Glomerular endothelial cell (primary cell): ENCODE measurements at regions not wholly inside any gene's neighbourhood (a gene's known extent, or its start where the extent isn't known, plus 50 kb on each side); places are given as distances from the start of the nearest gene placed in this dataset.
"Not testable (repeated sequence)": the region's sequence is repeated elsewhere in the genome, so short reads cannot be mapped to it uniquely, and the experiment has no call there.

Experiments
- DNase-seq: peaks from one replicate; pipeline ENCODE4 v3.0.0-alpha.2; 2011; ENCODE audit warnings: low read depth, low spot score; ENCODE audit errors: extremely low read depth

DNA sequence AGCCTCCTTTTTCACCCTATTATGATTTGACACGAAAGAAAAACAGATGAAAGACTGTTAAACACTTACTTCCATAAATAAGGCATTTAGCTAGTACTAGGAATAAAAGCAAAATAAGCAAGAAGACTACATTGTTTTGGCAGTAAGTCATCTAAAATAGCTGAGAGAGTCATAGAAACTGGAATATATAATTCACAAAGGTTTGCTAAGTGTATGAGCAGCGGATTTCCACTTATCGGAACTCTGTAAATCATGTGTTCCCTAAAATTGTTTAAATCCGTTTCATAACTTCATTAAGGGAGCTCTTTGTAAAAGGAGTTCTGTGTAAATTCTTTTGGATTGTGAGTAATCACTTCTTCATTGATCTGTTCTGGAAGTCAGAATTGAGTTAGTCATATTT, 202.5 kb upstream of the CBLB start:
- DNase-seq = no peak

DNA sequence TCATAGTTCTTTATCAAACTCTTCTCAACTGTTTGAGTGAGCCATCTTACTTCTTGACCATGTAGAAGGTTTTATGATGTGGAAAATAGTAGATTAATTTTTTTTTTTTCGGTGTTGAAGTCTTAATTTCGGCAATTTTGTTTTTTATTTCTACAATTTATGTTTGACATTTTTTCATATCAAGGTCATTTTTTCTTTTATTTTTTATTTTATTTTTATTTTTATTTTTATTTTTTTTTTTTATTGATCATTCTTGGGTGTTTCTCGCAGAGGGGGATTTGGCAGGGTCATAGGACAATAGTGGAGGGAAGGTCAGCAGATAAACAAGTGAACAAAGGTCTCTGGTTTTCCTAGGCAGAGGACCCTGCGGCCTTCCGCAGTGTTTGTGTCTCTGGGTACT, 203.8 kb upstream of the CBLB start:
- not testable (repeated sequence) for DNase-seq

- not testable (repeated sequence) for DNase-seq
Observed at GRCh38 chr3:106073806-106074205, 205.0 kb upstream of the CBLB start.

- not testable (repeated sequence) for DNase-seq
Observed at GRCh38 chr3:106075731-106076130, 206.9 kb upstream of the CBLB start.

- no peak for DNase-seq
Observed at GRCh38 chr3:106078635-106079034, 209.8 kb upstream of the CBLB start.

GRCh38 chr3:106082616-106083015, 213.8 kb upstream of the CBLB start:
- DNase-seq = no peak

DNA sequence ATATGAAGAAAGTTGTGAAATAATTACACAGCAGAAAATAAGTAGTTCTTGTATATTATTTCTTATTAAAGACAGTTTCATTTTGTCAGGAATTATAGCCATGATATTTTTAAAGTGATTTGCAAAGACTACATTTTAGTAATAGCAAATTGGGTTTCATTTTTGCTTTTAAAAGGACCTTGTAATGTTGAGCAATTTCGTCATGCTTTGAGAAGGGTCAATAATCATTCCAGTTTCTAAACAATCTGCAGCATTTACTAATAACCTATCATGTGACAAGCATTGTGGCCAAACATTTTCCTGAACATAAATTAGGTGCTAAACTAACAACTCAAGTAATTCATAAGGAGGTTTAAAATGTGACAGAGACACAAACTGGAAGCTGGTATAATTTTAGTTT, 214.4 kb upstream of the CBLB start:
- no peak for DNase-seq

DNA sequence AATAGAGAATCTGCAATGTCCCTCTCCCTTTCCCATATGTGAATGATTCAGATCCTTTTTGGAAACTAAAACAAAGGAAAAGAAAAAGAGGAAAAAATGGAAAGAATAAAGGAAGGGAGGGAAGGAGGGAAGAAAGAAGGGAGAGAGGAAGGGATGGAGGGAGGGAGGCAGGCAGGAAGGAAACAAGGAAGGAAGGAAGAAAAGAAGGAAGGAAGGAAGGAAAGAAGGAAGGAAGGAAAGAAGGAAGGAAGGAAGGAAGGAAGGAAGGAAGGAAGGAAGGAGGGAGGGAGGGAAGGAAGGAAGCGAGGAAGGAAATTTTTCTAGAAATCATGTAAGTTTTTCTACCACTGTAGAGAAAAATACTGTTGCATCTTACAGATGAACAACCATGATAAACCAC, 215.0 kb upstream of the CBLB start:
- DNase-seq = no peak

DNA sequence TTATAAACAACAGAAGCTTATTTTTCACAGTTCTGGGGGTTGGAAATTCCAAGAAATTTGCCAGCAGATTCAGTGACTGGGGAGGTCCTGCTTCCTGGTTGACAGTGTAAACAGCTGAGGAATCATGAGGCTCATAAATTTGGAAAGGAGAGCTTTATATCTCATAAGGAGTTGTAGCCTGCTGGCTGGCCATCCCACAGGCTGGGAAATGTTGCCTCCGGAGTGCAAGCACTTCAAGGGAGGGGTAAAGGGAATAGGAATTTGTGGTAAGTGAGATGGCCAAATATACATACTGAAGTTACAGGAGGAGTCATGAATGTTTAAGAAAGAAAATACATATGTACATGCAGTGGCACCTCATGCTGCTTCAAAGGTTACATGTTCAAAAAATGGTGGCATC, 217.2 kb upstream of the CBLB start:
- DNase-seq = no peak

GRCh38 chr3:106086636-106087035, 217.8 kb upstream of the CBLB start:
- DNase-seq = no peak

- DNase-seq = no peak
Observed at GRCh38 chr3:106088304-106088703, 219.5 kb upstream of the CBLB start.

DNA sequence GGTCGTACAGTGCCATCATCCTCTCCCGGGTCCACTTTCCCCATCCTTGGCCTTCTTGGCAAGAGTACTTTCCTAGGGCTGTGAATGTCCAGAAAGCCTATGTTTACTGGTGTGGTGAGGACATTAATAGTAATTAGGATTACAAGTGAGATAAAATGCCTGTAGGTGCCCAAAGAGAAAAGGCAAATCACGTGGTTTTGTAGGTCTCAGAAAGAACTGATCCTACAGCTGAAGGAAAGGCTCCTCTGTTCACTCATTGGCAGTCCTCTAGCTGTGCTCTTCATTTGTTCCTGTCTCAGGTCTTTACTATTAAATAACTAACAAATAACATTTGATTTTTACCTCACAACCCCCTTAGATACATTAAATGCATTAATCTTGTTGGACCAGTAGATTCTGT, 220.1 kb upstream of the CBLB start:
- no peak for DNase-seq

- no peak for DNase-seq
Observed at GRCh38 chr3:106089806-106090205, 221.0 kb upstream of the CBLB start.

GRCh38 chr3:106092792-106093191, 224.0 kb upstream of the CBLB start:
- DNase-seq = no peak

- no peak for DNase-seq
Observed at GRCh38 chr3:106093616-106094015, 224.8 kb upstream of the CBLB start.

GRCh38 chr3:106097817-106098435, 229.1 kb upstream of the CBLB start:
- no peak for DNase-seq

DNA sequence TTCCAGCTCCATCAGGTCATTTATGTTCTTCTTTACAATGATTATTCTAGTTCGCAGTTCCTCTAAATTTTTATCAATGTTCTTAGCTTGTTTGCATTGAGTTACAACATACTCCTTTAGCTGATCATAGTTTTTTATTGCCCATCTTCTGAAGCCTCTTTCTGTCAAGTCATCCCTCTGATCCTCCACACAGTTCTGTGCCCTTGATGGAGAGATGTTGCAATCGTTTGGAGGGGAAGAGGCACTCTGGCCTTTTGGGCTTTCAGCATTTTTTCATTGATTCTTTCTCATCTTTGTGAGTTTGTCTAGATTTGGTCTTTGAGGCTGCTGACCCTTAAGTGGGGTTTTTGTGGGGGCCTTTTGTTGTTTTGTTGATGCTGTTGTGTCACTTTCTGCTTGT, 234.6 kb upstream of the CBLB start:
- DNase-seq = no peak

DNA sequence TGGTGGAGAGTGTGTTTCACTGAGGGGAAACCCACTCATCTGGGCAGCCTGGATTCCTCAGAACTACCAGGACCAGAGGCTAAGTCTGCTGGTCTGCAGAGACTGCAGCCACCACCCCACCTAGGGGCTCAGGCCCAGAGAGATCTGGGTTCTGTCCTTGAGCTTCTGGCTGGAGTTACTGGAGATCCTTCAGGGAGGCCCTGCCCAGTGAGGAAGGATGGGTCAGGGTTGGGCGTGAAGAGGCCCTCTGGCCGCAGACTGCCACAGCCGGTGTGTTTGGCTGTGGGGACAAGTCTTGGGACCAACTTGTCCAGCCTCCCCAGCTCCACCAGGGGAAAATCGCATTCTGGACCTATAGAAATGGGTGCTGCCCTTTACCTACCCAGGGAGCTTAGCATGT, 235.3 kb upstream of the CBLB start:
- DNase-seq = no peak

DNA sequence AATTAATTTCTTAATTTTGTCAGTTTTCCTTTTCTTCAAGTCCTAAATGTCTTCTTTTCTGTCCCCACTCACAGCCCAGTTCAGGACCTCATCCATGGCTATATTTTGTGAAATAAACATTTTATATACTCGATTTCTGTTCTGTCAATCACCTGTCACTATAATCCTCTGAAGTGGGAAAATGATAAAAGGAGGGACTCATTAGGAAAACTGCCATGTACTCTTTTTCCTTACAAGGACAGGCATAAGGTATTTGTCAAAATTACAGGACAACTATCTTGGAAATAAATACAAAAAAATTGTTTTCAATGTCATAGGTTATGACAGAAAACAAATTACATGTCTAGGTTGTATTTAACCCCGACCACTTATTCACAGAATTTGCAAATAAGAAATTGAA, 240.1 kb upstream of the CBLB start:
- no peak for DNase-seq

- DNase-seq = not testable (repeated sequence)
Observed at GRCh38 chr3:106112561-106112960, 243.7 kb upstream of the CBLB start.

DNA sequence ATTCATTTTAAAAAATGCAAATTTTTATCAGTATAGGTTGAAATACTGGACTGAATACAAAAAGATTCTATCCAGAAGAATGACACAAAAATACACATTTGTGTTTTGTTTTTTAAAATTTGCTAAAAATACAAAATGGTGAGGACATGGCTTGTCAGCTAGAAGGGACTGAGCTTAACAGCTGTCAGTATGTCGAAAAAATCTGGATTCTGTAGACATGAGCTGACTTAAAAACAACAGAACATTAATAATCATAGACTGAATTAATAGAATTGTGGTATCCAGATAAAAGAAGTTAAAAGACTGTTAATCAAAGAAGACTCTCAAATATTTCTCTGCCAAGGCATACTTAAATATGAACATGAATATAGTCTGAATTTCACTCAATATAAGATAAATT, 244.9 kb upstream of the CBLB start:
- DNase-seq = no peak

DNA sequence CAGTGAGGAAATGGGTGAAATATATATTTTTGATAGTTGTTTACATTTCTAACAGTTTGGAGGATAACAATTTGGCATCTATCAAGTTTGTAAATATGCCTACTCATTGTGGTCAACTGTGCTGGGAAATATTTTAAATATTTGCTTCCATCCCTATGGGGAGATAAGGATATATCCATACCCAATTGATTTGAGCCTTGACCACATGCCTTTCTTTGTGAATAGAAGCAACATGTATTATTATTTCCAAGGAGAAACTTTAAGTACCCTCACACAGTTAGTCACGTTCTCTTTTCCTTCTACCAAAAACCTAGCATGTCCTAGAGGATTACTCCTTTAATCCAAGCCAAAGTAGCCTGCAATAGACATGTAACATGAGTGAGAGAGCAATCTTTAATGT, 245.4 kb upstream of the CBLB start:
- DNase-seq = no peak

- no peak for DNase-seq
Observed at GRCh38 chr3:106114848-106115247, 246.0 kb upstream of the CBLB start.
